Stimulated activated CD4-positive, alpha-beta T cell treated with anti-CD3 and anti-CD28 coated beads, Interleukin-2, amount 100 ng/mL, for 24 hours (primary cell): ENCODE measurements at regions not wholly inside any gene's neighbourhood (a gene's known extent, or its start where the extent isn't known, plus 50 kb on each side); places are given as distances from the start of the nearest gene placed in this dataset.

Source experiments
- DNase-seq, 2 donors: peaks; one replicate each; pipeline ENCODE4 v3.0.0-alpha.2; 2020

DNA sequence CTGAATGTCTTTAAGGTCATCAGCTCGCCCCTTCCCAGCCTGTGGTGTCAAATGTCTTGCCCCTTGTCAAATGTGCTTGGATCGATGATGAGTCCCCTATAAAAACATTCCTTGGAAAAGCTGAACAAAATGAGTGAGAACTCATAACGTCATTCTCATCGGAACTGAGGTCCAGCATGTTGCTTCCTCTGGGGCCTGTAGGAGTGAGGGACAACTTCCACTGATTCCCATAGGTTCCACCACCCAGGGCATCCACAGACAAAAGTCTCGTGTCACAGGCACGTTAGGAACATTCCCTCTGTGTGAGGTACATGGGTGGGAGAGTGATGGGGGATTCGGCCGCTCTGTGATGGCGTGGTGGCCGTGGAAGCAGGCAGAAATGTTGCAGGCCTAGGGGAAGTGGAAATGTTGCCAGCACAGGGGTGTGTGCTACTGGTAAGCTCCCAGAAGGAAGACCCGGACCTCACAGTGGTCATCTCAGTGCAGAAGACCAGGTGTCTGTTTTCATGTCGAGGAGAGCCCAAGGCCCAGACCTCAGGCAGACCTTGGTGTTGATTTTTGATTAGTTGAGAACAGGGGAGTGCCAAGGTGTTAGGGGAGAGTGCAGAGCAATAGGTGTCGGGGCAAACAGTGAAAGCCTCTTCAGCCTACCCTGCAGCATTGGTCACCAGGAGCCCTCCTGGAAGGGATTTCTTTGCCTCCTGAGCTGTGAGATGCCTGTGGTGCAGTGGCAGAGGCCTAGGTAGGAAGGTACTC is 96.8 kb downstream of the SNRPN start:
- DNase-seq = no peak

- DNase-seq = no peak
Observed at GRCh38 chr15:25052191-25052999, 97.6 kb downstream of the SNRPN start.

DNA sequence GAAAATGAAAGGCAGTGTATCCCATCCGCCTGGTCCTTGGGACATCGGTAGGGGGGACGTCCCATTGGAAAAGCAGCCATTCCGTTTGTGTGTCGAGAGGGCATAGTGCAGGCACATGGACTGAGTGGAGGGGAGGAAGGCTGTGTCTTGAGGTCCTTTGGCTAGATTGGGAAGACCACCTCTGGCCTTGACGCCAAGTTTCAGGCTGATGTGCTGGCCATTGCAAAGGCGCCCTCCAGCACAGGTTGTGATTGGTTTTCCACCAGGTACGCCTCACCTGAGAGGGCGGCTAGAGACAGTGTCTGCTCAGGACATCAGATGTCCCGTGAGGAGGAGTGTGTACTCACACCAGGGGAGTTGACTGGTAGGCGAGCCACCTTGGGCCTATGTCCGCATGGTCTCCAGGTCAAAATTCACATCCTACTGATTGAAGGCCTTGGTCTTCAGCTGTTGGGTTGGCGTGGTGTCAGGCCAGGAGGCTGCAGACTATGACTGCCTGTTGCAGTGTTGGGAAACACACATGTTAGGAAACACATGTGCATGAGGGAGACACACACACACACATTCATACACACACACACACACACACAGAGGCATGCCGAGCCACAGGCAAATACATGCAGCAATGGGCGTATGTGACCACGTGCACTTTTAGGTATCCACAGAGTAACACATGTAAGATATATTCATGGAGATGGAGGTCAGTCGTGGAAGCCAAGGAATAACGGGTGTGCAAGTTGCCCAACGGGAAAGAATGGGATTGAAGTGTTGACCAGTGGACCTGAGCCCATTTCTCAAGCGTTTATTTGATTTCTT is 98.4 kb downstream of the SNRPN start:
- DNase-seq = no peak

DNA sequence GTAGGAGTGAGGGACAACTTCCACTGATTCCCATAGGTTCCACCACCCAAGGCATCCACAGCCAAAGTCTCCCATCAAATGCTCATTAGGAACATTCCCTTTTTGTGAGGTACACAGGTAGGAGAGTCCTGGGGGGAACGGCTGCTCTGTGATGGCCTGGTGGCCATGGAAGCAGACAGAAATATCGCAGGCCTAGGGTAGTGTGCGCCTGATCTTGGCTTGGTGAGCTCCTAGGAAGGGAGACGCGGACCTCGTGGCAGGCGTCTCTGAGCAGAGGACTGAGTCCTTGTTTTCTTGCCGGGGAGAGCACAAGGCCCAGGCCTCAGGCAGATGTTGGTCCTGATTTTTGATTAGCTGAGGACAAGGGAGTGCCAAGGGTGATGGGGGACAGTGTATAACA is 99.5 kb downstream of the SNRPN start:
- DNase-seq = no peak

DNA sequence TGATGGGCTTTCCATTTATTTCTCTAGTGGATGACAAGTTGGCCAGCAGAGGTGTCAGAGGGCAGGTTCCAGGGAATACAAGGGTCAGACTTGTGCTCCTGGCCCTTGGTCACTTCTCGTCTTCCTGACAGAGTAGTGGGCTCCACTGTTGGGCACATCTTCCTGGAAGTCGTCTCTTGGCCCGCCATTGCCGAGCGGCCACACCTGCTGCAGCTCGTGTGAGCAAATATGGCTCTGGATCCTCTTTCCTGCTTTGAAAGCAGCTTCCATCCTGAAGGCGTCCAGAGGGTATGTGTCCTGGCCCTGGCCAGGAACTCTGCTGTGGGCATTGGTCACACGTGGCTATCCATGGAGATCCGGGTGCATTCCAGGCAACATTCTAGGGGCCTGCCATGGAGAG is 100.2 kb downstream of the SNRPN start:
- no peak for DNase-seq

GRCh38 chr15:25055356-25056068 is 100.7 kb downstream of the SNRPN start:
- no peak for DNase-seq

- DNase-seq = peak in 1 of 2 donors; percentile 9
Observed at GRCh38 chr15:25056484-25057425, 102.0 kb downstream of the SNRPN start.

DNA sequence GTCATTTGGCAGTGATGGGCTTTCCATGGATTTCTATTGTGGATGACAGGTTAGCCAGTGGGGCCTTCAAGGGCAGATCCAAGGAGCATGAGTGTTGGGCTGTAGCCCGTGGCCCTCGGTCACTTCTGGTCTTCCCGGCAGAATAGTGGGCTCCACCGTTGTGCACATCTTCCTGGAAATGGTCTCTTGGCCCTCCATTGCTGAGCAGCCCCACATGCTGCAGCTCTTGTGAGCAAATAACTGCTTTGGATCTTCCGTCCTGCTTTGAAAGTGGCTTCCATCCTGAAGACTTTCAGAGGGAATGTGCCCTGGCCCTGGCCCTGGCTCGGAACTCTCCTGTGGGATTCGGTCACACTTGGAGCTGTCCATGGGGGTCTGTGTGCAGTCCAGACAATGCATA is 102.8 kb downstream of the SNRPN start:
- DNase-seq = no peak

- DNase-seq = peak in 1 of 2 donors; percentile 2
Observed at GRCh38 chr15:25058080-25058785, 103.4 kb downstream of the SNRPN start.

DNA sequence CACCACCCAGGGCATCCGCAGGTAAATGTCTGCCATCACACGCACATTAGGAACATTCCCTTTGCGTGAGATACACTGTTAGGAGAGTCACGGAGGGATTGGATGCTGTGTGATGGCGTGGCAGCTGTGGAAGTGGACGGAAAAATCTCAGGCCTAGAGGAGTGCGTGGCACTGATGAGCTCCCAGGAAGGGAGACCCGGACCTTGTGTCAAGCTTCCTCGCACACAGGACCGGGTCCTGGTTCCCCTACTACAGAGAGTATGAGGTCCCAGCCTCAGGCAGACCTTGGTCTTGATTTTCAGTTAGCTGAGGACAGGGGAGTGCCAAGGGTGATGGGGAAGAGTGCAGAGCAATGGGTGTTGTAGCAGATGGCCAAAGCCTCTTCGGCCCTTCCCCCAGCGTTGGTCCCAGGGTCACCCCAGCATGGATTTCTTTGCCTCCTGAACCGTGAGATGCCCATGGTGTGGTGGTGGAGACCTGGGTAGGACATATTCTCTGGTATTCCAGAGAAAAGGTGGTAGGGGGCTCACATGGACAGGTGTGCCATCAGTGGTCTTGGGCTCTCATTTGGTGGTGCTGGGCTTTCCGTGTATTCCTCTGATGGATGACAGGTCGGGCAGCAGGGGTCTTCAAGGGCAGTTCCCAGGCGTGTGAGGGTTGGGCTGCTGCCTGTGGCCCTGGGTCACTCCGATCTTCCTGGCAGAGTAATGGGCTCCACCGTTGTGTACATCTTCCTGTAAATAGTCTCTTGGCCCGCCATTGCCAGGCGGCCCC is 105.1 kb downstream of the SNRPN start:
- peak in 1 of 2 donors; percentile 4 for DNase-seq

- no peak for DNase-seq
Observed at GRCh38 chr15:25060472-25060803, 105.7 kb downstream of the SNRPN start.

DNA sequence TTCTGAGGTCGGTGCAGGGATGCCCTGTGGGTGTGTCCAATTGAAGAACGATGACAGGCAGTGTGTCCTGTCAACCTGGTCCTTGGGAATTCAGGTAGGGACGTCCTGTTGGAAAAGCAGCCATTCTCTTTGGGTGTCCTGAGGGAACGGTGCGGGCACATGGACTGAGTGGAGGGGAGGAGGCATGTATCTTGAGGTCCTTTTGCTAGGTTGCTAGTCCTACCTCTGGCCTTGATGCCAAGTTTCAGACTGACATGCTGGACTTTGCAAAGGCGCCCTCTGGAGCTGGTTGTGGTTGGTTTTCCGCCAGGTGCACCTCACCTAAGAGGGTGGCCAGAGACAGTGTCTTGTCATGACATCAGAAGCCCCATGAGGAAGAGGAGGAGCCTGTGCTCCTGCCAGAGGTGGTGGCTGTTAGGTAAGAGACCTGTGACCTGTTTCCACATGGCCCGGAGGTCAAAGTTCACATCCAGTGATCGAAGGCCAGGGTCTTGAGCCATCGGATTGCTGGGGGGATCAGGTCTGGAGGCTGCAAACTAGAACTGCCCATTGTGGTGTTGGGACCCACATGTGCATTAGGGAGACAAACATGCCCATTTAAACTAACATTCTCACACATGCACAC is 106.3 kb downstream of the SNRPN start:
- no peak for DNase-seq

DNA sequence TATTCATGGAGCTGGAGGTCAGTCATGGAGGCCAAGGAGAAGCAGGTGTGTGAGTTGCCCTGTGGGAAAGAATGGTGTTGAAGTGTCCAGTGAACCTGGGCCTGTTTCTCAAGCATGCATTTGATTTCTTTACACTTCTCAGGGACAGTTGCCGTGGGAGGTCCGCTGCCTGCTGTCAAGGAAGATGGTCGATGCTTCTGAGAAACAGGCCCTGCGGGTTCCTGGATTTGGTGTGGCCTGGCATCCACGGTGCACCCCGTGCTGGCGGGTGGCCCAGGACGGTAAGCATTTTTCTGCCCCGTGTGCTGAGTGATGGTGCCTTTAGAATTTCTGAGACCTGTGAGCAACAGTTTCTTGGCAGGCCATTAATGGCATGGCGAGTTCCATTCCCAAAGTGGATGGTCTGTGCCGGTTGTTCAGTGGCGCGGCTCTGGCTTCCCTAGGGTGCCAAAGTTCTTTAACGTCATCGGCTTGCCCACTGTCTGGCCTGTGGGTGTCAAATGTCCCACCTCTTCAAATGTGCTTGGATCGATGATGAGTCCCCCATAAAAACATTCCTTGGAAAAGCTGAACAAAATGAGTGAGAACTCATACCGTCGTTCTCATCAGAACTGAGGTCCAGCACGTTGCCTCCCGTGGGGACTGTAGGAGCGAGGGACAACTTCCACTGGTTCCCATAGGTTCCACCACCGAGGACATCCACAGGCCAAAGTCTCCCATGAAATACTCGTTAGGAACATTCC is 107.2 kb downstream of the SNRPN start:
- no peak for DNase-seq

DNA sequence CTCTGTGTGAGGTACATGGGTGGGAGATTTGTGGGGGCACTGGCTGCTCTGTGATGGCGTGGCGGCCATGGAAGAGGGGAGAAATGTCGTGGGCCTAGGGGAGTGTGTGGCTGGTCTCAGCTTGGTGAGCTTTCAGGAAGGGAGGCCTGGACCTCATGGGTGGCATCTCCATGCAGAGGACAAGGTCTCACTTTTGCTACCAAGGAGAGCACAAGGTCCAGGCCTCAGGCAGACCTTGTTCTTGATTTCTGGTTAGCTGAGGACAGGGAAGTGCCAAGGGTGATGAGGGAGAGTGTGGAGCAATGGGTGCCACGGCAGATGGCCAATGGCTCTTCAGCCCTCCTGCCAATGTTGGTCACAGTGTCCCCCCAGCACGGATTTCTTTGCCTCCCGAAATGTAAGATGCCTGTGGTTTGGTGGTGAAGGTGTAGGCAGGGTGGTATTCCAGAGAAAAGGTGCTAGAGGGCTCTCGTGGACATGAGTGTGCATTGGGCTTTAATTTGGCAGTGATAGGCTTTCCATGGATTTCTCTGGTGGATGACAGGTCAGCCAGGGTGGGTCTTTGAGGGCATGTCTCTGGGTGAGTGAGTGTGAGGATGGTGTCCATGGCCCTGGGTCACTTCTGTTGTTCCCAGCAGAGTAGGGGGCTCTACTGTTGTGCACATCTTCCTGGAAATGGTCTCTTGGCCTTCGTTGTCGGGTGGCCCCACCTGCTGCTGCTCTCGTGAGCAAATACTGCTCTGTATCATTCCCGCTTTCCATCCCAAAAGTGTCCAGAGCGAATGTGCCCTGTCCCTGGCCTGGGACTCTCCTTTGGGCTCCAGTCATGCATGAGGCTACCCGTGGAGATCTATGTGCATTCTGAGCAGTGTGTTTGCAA is 108.0 kb downstream of the SNRPN start:
- no peak for DNase-seq

- DNase-seq = no peak
Observed at GRCh38 chr15:25065286-25065685, 110.5 kb downstream of the SNRPN start.

- DNase-seq = no peak
Observed at GRCh38 chr15:25065876-25066275, 111.1 kb downstream of the SNRPN start.

DNA sequence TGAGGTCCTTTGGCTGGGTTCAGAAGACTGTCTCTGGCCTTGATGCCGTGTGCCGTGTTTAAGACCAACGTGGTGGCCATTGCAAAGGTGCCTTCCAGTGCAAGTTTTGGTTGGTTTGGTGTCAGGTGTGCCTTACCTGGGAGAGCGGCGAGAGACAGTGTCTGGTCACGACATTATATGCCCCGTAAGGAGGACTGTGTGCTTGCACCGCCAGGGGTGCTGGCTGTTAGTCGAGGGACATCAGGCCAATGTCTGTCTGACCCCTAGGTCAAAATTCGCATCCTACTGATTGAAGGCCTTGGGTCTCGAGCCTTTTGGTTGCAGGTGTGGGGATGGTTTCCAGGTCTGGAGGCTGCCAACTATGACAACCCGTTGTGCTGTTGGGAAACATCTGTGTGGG is 111.9 kb downstream of the SNRPN start:
- no peak for DNase-seq

DNA sequence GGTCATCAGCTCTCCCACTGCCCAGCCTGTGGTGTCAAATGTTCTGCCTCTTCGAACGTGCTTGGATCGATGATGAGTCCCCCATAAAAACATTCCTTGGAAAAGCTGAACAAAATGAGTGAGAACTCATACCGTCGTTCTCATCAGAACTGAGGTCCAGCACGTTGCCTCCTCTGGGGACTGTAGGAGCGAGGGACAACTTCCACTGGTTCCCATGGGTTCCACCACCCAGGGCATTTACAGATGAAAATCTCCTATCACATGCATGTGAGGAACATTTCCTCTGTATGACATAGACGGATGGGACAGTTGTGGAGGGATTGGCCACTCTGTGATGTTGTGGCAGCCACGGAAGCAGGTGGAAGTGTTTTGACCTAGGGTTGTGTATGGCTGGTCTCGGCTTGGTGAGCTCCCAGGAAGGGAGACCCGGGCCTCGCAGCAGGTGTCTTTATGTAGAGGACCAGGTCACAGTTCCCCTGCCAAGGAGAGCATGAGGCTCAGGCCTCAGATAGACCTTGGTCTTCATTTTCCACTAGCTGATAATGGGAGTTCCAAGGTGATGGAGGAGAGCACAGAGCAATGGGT is 113.0 kb downstream of the SNRPN start:
- DNase-seq = no peak
